T47D (cell line): ENCODE measurements at regions not wholly inside any gene's neighbourhood (a gene's known extent, or its start where the extent isn't known, plus 50 kb on each side); places are given as distances from the start of the nearest gene placed in this dataset.

ENCODE experiments used
- DNase-seq, 2 experiments: peaks; one replicate each; pipeline versions ENCODE4 v3.0.0 to v3.0.0-alpha.2; 2011 to 2012; ENCODE audit warnings: low read depth in 1 of 2, low spot score in 1 of 2
- JUND ChIP-seq: IDR thresholded peaks from 2 replicates; pipeline ENCODE4 v1.6.1; 2012; ENCODE audit warnings: low read depth
- in situ Hi-C: cut with HindIII; loops from 2 replicates; pipeline ENCODE4 v1.10.0; 2016; ENCODE audit warnings: low sequenced_read_pairs, low pct_unique_long_range_greater_than_20kb

DNA sequence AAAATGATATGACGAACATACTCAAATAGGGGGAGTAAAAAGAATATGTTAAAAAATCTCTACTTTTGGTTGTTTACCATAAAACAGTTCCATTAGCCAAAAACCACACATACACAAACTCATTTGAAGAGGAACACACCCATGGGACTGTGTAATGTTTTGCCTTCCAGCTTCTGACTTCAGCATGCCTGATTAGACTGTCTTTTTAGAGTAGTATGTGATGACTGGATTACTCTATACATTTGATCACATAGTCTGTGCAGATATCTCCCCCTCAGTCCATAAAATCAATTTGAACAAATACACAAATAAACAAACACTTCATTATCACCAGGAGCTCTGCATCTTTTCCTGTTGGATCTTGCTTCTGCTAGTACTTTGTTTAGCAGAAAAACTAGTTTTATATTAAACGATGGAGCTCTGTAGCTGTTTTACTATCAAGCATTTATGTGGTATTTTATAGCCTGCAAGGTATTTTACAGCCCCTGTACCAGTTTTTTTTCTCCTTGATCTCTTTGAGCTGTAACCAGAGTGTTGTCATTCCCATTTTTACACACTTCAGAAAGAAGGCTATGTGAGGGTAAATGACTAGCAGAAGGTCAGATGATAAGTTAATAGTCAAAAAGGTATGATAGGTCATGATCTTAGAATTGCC is 866.5 kb upstream of the MAP3K7 start:
- no peak for DNase-seq
- in situ Hi-C loops, result no loop called here
- TF ChIP-seq JUND, result no peak

DNA sequence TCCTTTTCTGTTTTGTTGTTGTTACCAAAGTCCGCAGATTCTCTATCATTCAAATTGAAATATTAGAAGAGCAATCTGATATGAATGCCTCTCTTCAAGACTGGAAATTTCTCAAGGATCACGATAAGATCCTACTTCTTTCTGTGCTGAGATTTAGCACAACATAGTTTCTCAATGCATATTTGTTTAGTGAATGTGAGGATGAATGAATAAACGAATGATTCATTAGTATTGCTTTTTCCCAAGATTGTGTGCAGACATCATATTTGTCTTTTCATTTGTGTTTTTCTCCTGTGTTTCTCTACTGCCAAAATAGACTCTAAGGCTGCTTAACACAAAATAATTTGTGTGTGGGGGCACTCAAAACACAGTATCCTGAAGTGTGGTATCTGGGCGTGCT is 862.7 kb upstream of the MAP3K7 start:
- in situ Hi-C loops, result no loop called here
- TF ChIP-seq JUND, result no peak
- DNase-seq, result no peak

DNA sequence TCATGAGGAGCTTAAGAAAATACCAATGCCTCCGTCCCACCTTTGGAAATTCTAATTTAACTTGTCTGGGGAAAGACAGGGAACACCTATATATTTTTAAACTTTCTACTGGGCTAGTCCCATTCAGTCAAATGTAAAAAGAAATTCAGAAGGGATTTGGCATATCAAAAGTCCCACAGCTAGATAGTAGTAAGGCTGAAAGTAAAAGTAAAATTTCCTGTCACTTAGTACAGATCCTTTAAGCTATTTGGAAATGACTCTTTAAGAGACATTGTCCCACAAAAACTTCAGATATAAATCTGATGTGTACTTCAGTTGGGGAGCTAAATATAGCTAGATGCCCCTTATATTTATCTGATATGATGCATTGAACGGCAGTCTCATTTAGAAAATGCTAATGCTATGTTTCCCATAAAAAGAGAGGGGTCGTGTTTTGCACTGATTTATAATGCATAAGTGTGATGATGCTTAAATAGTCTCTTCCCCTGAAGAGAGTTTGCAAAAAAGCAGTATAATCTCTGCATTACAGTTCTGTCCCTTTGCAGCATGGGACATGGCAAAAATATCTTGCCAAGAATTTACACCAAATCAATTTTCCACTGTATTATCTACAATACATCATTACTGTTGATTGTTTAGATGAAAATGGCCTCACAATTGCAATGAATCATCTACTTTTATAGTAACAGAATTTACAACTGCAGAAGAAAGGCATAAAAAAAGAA is 860.8 kb upstream of the MAP3K7 start:
- in situ Hi-C loops, result no loop called here
- no peak for DNase-seq
- no peak for TF ChIP-seq JUND

DNA sequence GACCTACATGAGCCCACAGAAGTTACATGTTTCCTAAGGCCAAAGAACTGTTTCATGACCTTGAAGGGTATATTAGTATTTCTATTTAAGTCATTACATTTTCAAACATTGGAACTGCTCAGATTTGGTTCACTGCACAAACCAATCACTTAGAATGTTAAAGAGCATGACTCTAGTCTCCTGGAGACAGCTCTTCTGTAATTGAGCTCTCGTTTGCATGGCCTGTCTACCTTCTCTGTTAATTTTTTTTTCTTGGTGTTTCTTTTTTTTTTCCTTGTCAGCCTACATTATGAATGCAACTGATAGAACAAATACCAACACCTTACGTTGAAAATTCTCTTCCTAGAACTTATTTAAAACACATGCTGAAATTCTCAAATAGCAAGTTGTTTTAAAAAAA is 860.2 kb upstream of the MAP3K7 start:
- TF ChIP-seq JUND, result no peak
- DNase-seq, result no peak
- in situ Hi-C loops, result no loop called here

DNA sequence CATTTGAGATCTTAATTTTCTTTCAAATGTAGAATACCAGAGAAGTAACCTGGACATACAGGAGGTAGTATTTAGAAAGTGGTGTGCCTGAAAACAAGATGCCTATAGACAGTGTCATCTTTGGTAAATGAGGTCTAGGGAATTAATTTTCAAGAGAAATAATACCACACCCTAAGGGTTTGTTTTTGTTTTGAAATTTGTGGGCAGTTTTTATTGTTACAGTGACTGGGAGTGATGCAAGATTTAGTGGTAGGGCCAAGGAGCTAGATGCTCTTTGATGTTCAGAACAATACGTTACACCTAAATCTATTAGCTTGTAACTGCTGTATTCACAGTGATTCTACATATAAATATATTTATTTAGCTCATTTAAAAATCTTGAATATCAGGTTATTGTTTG is 856.5 kb upstream of the MAP3K7 start:
- no peak for DNase-seq
- TF ChIP-seq JUND, result no peak
- in situ Hi-C loops, result no loop called here

DNA sequence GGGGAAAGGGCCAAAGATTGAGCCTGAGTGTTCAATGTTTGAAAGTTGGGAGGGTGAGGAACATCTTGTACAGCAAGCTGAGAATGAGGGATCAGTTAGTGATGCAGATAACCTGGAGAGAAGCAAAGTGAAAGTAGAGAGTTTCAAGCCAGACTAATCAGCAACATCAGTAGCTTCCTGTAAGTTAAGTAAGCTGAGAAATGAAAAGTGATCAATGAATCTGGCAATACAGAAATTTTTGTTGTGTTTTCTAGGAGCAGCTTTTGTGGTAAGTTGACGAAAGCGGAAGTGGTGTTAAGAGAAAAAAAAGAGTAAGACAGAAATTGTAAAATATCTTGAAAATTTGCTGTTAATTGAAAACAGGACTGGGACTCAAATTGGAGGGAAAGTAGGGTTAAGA is 855.5 kb upstream of the MAP3K7 start:
- DNase-seq, result no peak
- no peak for TF ChIP-seq JUND
- in situ Hi-C loops, result no loop called here

DNA sequence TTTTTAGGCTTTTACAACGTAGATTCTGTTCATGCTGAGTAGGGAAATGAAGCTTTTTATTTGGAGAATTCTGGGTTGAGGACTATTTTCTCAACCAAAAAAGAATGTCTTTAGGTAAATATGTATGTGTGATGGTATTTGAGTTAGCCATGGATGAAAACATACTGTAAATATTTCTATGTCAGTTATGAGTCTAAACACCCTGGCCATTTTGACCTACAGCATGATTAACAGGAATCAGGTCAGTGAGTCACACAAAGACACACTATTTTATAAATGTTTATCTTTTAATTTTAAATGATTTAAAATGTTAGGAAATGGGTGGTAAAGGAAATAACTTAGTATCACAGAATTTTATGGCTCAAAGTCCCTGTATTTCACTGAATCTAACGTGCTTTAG is 851.7 kb upstream of the MAP3K7 start:
- in situ Hi-C loops, result no loop called here

DNA sequence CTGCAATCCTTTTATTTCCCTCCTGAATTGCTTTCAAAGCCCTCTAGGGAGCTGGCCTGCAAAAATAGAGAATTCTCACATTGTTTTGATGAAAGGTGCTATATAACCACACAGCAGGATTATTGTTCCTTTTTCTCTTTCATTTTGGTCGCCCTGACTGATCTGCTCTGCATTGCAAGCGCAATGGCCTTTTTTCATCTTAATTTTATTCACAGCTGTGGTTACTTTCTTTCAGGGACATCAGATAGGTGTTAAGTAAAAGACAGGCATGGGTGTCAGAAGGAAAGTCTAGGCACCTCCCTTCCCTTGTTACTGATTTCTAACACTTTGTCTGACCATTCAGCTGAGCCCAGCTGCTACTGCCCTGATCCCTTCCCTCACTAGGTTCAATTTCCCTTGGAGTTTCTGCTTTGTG is 850.5 kb upstream of the MAP3K7 start:
- DNase-seq, result no peak
- in situ Hi-C loops, result no loop called here

More for the DNA sequence above, 851.7 kb upstream of the MAP3K7 start:
- no peak for DNase-seq
- no peak for TF ChIP-seq JUND

DNA sequence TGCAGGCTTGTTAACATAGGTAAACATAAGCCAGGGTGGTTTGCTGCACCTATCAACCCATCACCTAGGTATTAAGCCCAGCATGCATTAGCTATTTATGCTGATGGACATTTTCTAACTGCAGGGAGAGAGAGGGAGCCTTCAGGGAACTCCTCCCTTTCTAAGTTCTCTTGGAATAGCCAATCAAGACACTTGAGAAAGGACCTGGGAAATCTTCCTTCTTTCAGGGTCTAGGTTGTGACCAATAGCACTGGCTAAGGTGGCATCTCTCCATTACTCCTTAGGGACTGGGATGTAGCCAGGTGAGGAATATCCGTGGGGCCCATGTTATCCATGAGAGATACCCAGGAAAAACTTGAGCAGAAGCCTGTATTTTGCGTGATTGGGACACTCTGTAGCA is 849.6 kb upstream of the MAP3K7 start:
- no peak for DNase-seq
- no peak for TF ChIP-seq JUND
- in situ Hi-C loops, result no loop called here

More for the DNA sequence above, 850.5 kb upstream of the MAP3K7 start:
- no peak for TF ChIP-seq JUND

DNA sequence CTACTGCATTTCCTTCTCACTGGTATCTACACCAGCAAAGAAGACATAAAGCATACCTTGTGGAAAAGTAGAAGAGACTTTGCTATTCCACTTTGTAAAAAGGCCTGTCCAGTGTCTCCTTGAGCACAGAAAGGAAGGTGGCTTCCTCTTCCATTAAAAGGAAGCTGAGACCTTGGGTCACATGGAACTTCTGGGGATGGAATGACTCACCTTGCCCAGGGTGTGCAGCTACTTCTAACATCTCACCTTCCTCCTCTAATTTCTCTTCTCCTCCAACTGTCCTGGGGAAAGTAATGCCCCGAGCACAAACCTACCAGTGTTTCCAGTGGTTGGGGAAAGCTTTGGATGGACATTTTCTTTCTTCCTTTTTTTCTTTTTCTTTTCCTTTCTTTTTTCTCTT is 848.8 kb upstream of the MAP3K7 start:
- TF ChIP-seq JUND, result no peak
- in situ Hi-C loops, result no loop called here
- no peak for DNase-seq

DNA sequence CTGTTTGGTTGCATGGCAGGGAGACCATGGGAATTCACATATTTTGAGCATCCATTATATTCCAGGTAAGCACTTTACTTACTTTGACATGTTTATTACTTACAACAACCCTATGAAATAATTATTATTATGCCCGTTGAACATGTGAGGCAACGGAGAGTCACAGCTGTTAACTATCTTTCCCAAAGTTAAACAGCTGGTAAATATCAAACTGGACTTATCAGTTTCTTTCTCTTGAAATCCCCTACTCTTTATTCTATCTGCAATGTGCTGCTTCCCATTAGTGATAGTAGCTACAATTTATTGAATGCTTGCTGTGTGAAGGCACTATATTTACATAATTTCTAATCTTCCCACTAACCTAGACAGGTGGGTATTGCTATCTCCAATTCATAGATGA is 847.7 kb upstream of the MAP3K7 start:
- no peak for DNase-seq
- in situ Hi-C loops, result no loop called here
- no peak for TF ChIP-seq JUND

DNA sequence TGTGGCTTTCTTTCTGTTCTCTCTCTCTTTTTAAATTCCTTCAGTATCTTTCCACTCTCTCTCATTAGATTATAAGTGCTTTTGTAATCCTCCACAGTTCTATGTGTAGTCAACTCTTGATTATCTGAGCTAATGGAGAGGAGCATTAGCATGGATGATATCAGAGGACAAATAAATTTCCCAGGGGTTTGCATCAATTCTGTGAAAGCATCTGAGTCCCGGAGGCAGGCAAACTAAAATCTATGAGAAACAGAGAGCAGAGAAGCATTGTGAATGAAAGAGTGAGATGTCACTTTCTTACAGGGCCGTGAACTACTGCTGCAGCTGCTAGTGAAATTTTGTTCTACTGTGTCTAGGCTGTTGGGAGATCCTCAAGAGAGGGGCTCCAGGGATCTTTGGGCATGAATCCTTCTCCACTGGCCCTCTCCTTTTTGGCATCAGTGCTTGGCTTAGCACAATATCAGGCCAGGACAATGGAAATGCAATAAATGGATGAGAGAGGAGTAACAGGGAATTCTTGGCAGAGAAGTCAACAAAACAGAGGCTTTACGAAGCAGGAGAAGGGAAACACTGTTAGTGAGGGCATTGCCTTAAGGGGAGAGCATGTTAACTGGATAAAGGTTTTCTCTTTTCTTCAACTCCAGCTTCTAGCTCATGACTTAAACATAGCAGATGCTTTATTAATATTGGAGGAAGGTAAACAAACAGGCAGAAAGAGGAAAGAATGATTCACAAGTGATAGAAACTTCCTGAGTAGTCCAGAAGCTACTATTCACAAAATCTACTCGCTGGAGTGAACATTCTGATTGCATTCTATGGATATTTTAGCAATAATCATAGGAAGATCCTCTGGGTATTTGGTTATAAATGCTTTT is 847.0 kb upstream of the MAP3K7 start:
- TF ChIP-seq JUND, result no peak
- in situ Hi-C loops, result no loop called here
- DNase-seq, result no peak

DNA sequence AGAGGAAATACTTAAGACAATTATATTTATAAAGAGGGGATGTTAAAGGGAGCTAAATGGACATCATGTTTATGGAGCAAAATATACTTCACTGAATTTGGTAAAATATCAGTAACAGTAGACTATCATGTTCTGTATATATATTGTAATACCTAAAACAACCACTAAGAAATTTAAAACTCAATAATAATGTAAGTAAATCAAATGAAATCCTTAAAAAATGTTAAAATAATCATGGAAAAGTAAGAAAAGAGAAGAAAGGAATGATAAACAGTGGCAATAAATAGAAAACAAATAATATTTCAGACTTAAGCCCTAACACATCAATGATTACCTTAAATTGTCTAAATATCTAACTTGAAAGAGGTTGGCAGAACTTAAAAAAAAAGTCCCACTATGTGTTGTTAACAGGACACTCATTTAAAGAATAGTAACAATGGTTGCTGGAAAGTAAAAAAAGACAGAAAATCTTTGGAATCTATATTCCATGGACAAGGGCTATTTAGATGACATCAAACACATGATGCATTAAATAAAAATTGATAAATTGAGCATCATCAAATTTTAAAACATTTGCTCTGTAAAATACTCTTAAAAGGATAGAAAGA is 842.2 kb upstream of the MAP3K7 start:
- DNase-seq, result no peak
- no peak for TF ChIP-seq JUND
- in situ Hi-C loops, result no loop called here
